ENCODE measurements at regions not wholly inside any gene's neighbourhood (a gene's known extent, or its start where the extent isn't known, plus 50 kb on each side); places are given as distances from the start of the nearest gene placed in this dataset.

DNA sequence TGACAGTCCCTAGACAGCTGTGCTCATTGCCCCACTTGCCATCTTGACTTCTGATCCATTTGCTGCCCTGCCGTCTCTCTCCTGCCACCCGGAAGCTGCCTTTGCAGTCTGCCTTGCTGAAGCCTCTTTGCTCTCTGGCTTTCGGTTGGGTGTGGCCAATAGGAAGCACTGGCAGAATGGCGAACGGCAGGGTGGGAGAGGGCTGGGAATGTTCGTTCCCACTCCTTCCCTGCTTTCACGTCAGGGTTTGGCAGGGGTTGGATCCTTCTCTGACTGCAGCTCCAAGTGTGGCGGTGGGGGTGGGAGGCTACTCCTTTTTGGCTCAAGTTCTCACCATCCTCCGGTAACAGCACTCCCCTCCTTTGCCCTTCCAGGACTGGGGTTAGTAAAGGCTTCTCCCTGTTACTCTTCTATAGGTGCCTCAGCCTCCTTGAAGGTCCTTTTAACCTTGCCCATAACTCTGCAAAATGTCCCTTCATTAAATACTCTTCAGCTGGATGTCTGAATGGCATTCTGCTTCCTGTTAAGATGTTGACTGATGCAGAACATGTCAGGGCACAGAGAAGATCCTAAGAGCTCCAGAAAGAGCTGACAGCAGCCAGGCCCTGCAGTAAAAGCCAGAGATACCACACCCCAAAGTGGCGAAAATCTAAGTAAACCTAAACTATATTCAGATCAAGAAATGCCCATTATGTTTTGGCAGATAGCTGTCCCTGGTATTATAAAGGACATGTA lies 299.7 kb downstream of the CDCA7 start:
- peaks cover 11% of the 10 kb centered on the region for H3K4me1 Mint-ChIP-seq (ENCODE audit: unreplicated experiment)
- no peak for DNase-seq (ENCODE audit: extremely low spot score, unreplicated experiment)
- H3K27ac Mint-ChIP-seq = no peak overlapping the region
- TF ChIP-seq, protein P1, sequence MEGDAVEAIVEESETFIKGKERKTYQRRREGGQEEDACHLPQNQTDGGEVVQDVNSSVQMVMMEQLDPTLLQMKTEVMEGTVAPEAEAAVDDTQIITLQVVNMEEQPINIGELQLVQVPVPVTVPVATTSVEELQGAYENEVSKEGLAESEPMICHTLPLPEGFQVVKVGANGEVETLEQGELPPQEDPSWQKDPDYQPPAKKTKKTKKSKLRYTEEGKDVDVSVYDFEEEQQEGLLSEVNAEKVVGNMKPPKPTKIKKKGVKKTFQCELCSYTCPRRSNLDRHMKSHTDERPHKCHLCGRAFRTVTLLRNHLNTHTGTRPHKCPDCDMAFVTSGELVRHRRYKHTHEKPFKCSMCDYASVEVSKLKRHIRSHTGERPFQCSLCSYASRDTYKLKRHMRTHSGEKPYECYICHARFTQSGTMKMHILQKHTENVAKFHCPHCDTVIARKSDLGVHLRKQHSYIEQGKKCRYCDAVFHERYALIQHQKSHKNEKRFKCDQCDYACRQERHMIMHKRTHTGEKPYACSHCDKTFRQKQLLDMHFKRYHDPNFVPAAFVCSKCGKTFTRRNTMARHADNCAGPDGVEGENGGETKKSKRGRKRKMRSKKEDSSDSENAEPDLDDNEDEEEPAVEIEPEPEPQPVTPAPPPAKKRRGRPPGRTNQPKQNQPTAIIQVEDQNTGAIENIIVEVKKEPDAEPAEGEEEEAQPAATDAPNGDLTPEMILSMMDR (conservative IDR thresholded peaks at IDR 0.05) = no peak
- H3K36me3 Mint-ChIP-seq = no peaks in the 10 kb centered on the region
- peaks cover 8% of the 10 kb centered on the region for H3K9me3 Mint-ChIP-seq
- H3K27me3 Mint-ChIP-seq = peaks cover 17% of the 10 kb centered on the region
- H3K4me3 Mint-ChIP-seq = no peak overlapping the region

DNA sequence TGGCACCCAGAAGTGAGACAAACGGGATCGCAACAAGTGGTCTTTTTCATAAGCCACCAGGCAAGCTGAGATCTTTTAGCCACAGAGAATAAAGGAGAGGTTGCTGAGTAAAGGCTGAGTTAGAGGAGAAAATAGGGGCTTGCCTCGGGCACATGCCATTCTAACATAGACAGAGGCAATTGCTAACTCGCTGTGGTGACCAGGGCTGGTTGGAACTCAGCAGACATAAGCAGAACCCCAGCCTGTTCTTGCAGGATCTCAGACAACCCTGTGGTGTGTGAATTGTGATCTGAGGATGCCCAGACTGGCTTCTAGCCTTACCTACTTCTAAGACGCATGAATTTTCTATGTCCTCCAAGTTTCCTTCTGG lies 300.2 kb downstream of the CDCA7 start:
- H3K9me3 Mint-ChIP-seq = peaks cover 8% of the 10 kb centered on the region
- peaks cover 17% of the 10 kb centered on the region for H3K27me3 Mint-ChIP-seq
- no peak overlapping the region for H3K27ac Mint-ChIP-seq
- H3K4me3 Mint-ChIP-seq = no peak overlapping the region
- TF ChIP-seq, protein P1 (conservative IDR thresholded peaks at IDR 0.05) = no peak
- peaks cover 11% of the 10 kb centered on the region for H3K4me1 Mint-ChIP-seq (ENCODE audit: unreplicated experiment)
- H3K36me3 Mint-ChIP-seq = no peaks in the 10 kb centered on the region
- no peak for DNase-seq (ENCODE audit: extremely low spot score, unreplicated experiment)

- H3K4me3 Mint-ChIP-seq = no peak overlapping the region
- no peak for DNase-seq (ENCODE audit: extremely low spot score, unreplicated experiment)
- TF ChIP-seq, protein P1 (conservative IDR thresholded peaks at IDR 0.05) = no peak
- no peak overlapping the region for H3K27ac Mint-ChIP-seq
- peaks cover 11% of the 10 kb centered on the region for H3K4me1 Mint-ChIP-seq (ENCODE audit: unreplicated experiment)
- H3K36me3 Mint-ChIP-seq = no peaks in the 10 kb centered on the region
- peaks cover 8% of the 10 kb centered on the region for H3K9me3 Mint-ChIP-seq
- H3K27me3 Mint-ChIP-seq = peaks cover 17% of the 10 kb centered on the region
Observed at GRCh38 chr2:173656086-173656485, 301.4 kb downstream of the CDCA7 start.

GRCh38 chr2:173657996-173658717 lies 303.5 kb downstream of the CDCA7 start:
- H3K27ac Mint-ChIP-seq = no peak overlapping the region
- TF ChIP-seq, protein P1 (conservative IDR thresholded peaks at IDR 0.05) = no peak
- H3K4me1 Mint-ChIP-seq (ENCODE audit: unreplicated experiment) = peaks cover 5% of the 10 kb centered on the region
- no peaks in the 10 kb centered on the region for H3K36me3 Mint-ChIP-seq
- H3K27me3 Mint-ChIP-seq = peaks cover 26% of the 10 kb centered on the region
- DNase-seq (ENCODE audit: extremely low spot score, unreplicated experiment) = no peak
- no peak overlapping the region for H3K4me3 Mint-ChIP-seq
- H3K9me3 Mint-ChIP-seq = peaks cover 8% of the 10 kb centered on the region

DNA sequence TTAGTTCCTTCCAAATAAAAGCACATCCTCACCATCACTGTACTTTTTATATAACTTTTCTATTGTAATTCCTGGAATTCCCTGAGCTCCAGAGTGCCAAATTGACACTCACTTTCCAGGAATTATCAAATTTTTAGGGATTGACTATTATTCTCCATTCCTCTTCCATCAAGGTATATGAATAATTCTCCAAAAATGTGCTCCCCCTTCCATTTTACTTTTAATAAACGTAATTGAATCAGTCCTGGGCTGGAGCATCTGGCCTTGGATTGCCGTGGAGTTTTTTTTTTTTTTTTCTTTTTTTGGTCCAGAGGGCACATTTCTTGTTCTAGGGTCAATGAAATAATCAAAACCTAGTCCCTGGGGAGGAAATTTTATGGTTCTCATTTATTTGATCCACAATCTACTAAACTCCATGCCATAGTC lies 304.3 kb downstream of the CDCA7 start:
- Mint-ChIP-seq H3K9me3 (peaks cover 8% of the 10 kb centered on the region), H3K27me3 (peaks cover 27% of the 10 kb centered on the region), H3K4me1 (ENCODE audit: unreplicated experiment) (no peaks in the 10 kb centered on the region), H3K27ac (no peak overlapping the region), H3K36me3 (no peaks in the 10 kb centered on the region), H3K4me3 (no peak overlapping the region)
- no peak for DNase-seq (ENCODE audit: extremely low spot score, unreplicated experiment)
- TF ChIP-seq, protein P1 (conservative IDR thresholded peaks at IDR 0.05) = no peak

Data from type B pancreatic cell (in vitro differentiated cells).